Fibroblast of the aortic adventitia (primary cell): ENCODE measurements at regions not wholly inside any gene's neighbourhood (a gene's known extent, or its start where the extent isn't known, plus 50 kb on each side); places are given as distances from the start of the nearest gene placed in this dataset.
"Not testable (repeated sequence)": the region's sequence is repeated elsewhere in the genome, so short reads cannot be mapped to it uniquely, and the experiment has no call there.

Experiments
- DNase-seq: peaks from one replicate; pipeline ENCODE4 v3.0.0-alpha.2; 2010; ENCODE audit warnings: low read depth
- H3K4me3 ChIP-seq: 2 replicates; pipeline ENCODE4 v1.5.1; 2011; ENCODE audit warnings: low read depth, mild to moderate bottlenecking, control low read depth, low read length, moderate library complexity
- CTCF ChIP-seq: IDR thresholded peaks from 2 replicates; pipeline ENCODE4 v1.5.1; 2011; ENCODE audit warnings: mild to moderate bottlenecking, low read length, control low read depth, inconsistent platforms; ENCODE audit not compliant: insufficient read depth

- H3K4me3 ChIP-seq = no peak overlapping the region
- TF ChIP-seq CTCF = no peak
- no peak for DNase-seq
Measured at GRCh38 chr14:28305938-28306337, 460.6 kb upstream of the FOXG1 start.

- no peak for DNase-seq
- TF ChIP-seq CTCF = no peak
- no peak overlapping the region for H3K4me3 ChIP-seq
Measured at GRCh38 chr14:28307506-28307905, 459.1 kb upstream of the FOXG1 start.

- no peak for TF ChIP-seq CTCF
- DNase-seq = peak; percentile 81
- no peak overlapping the region for H3K4me3 ChIP-seq
Measured at GRCh38 chr14:28308734-28309133, 457.9 kb upstream of the FOXG1 start.

- not testable (repeated sequence) for DNase-seq, H3K4me3 ChIP-seq
Measured at GRCh38 chr14:28317890-28318675, 448.5 kb upstream of the FOXG1 start.

- no peak for TF ChIP-seq CTCF
- H3K4me3 ChIP-seq = no peak overlapping the region
- DNase-seq = no peak
Measured at GRCh38 chr14:28321475-28322244, 444.9 kb upstream of the FOXG1 start.

- TF ChIP-seq CTCF = no peak
- DNase-seq = no peak
- H3K4me3 ChIP-seq = no peak overlapping the region
Measured at GRCh38 chr14:28323366-28323765, 443.2 kb upstream of the FOXG1 start.

GRCh38 chr14:28323951-28324741, 442.4 kb upstream of the FOXG1 start:
- TF ChIP-seq CTCF = no peak
- DNase-seq = no peak

More at GRCh38 chr14:28323951-28324741, 442.4 kb upstream of the FOXG1 start:
- no peak overlapping the region for H3K4me3 ChIP-seq
